ENCODE measurements at regions not wholly inside any gene's neighbourhood (a gene's known extent, or its start where the extent isn't known, plus 50 kb on each side); places are given as distances from the start of the nearest gene placed in this dataset.

GRCh38 chr5:121630402-121630801 is 221.3 kb upstream of the FTMT start:
- Histone ChIP-seq H3K9me3 (no peaks in the 10 kb centered on the region), H3F3A (replicated peaks; ENCODE audit: insufficient read depth) (no peaks in the 10 kb centered on the region), H3K4me2 (no peak overlapping the region), H3K9me2 (no peaks in the 10 kb centered on the region), H4K20me1 (ENCODE audit: insufficient read depth) (no peaks in the 10 kb centered on the region), H3K27me3 (ENCODE audit: insufficient read depth) (no peaks in the 10 kb centered on the region), H3K4me1 (ENCODE audit: control insufficient read depth in 1 of 2, insufficient read depth in 2 of 2, low read depth in 1 of 2, low read length in 1 of 2) (peaks cover 0 to 16% of the 10 kb centered on the region in 2 experiments; a peak in 2 of 4 replicates), H3K9ac (no peak overlapping the region), H3K4me3 (ENCODE audit: low read depth in 2 of 2, low read length in 1 of 2) (no peak overlapping the region), H2AFZ (ENCODE audit: low read depth) (no peak overlapping the region), H3K27ac (ENCODE audit: low read depth in 2 of 2, low read length in 1 of 2) (peak overlapping the region in 1 of 2 experiments; percentile 87; a peak in 2 of 4 replicates), H3K79me2 (ENCODE audit: insufficient read depth) (no peaks in the 10 kb centered on the region), H3K36me3 (replicated peaks in 1 of 2; ENCODE audit: control insufficient read depth in 1 of 2, insufficient read depth in 2 of 2, low read length in 1 of 2) (no peaks in the 10 kb centered on the region)
- no peak for DNase-seq
- ChIA-PET CTCF (interaction anchor here (0.9 to 2.0 kb wide), 7 partner anchors 9 to 331 kb away, joined by 3 to 11 read pairs (median 3); partner anchors contain the start of gene SRFBP1), POLR2A (no interaction called here)
- WGBS (ENCODE audit: low lambda C conversion rate) = 32% methylated on average over 5 of the region's 5 CpGs
- TF ChIP-seq FOXJ3 (CRISPR knock-in tag; IDR thresholded peaks at IDR 0.05) (no peak), JUND (IDR thresholded peaks at IDR 0.05) (no peak), SMC3 (IDR thresholded peaks at IDR 0.05; ENCODE audit: low read depth, low read length) (peak; percentile 52), RAD21 (IDR thresholded peaks at IDR 0.05; ENCODE audit: low read length) (peak; percentile 59), CTCF (IDR thresholded peaks at IDR 0.05) (peak; percentile 33), FOXM1 (IDR thresholded peaks at IDR 0.05; ENCODE audit: low read depth) (no peak), MEF2A (IDR thresholded peaks at IDR 0.05; ENCODE audit: borderline replicate concordance, low read depth) (no peak)
- TF ChIP-seq, protein P1, sequence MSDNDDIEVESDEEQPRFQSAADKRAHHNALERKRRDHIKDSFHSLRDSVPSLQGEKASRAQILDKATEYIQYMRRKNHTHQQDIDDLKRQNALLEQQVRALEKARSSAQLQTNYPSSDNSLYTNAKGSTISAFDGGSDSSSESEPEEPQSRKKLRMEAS (IDR thresholded peaks at IDR 0.05; ENCODE audit: low read depth) = no peak
- TF ChIP-seq, protein P2, sequence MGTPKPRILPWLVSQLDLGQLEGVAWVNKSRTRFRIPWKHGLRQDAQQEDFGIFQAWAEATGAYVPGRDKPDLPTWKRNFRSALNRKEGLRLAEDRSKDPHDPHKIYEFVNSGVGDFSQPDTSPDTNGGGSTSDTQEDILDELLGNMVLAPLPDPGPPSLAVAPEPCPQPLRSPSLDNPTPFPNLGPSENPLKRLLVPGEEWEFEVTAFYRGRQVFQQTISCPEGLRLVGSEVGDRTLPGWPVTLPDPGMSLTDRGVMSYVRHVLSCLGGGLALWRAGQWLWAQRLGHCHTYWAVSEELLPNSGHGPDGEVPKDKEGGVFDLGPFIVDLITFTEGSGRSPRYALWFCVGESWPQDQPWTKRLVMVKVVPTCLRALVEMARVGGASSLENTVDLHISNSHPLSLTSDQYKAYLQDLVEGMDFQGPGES (IDR thresholded peaks at IDR 0.05; ENCODE audit: low read depth, low read length) = no peak

GRCh38 chr5:121634946-121635345 is 216.7 kb upstream of the FTMT start:
- H3K9me3 ChIP-seq = no peaks in the 10 kb centered on the region

More at GRCh38 chr5:121634946-121635345, 216.7 kb upstream of the FTMT start:
- no peaks in the 10 kb centered on the region for H3F3A ChIP-seq (replicated peaks; ENCODE audit: insufficient read depth)
- DNase-seq = no peak
- H3K79me2 ChIP-seq (ENCODE audit: insufficient read depth) = no peaks in the 10 kb centered on the region
- no peaks in the 10 kb centered on the region for H3K9me2 ChIP-seq
- TF ChIP-seq SIN3A (IDR thresholded peaks at IDR 0.05; ENCODE audit: borderline replicate concordance, low read depth, low read length) (no peak), POLR2AphosphoS5 (IDR thresholded peaks at IDR 0.05; ENCODE audit: low read depth, low read length) (no peak), MXI1 (IDR thresholded peaks at IDR 0.05; ENCODE audit: low read depth, low read length) (no peak), TCF12 (IDR thresholded peaks at IDR 0.05) (no peak), RFX5 (IDR thresholded peaks at IDR 0.05; ENCODE audit: low read length) (no peak), RCOR1 (IDR thresholded peaks at IDR 0.05; ENCODE audit: low read length) (no peak), EP300 (IDR thresholded peaks at IDR 0.05; ENCODE audit: borderline replicate concordance in 1 of 2, low read depth in 1 of 2, low read length in 1 of 2) (no peak), FOXM1 (IDR thresholded peaks at IDR 0.05; ENCODE audit: low read depth) (no peak)
- TF ChIP-seq, protein P3, sequence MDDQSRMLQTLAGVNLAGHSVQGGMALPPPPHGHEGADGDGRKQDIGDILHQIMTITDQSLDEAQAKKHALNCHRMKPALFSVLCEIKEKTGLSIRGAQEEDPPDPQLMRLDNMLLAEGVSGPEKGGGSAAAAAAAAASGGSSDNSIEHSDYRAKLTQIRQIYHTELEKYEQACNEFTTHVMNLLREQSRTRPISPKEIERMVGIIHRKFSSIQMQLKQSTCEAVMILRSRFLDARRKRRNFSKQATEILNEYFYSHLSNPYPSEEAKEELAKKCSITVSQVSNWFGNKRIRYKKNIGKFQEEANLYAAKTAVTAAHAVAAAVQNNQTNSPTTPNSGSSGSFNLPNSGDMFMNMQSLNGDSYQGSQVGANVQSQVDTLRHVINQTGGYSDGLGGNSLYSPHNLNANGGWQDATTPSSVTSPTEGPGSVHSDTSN (IDR thresholded peaks at IDR 0.05) = no peak
- TF ChIP-seq, protein P2 (IDR thresholded peaks at IDR 0.05; ENCODE audit: low read depth, low read length) = no peak
- CTCF ChIA-PET = no interaction called here
- 57% methylated on average over 2 of the region's 2 CpGs for WGBS (ENCODE audit: low lambda C conversion rate)
- H4K20me1 ChIP-seq (ENCODE audit: insufficient read depth) = no peaks in the 10 kb centered on the region
- no peak overlapping the region for H2AFZ ChIP-seq (ENCODE audit: low read depth)
- POLR2A ChIA-PET = no interaction called here
- H3K36me3 ChIP-seq (replicated peaks in 1 of 2; ENCODE audit: control insufficient read depth in 1 of 2, insufficient read depth in 2 of 2, low read length in 1 of 2) = no peaks in the 10 kb centered on the region
- no peak overlapping the region for H3K27ac ChIP-seq (ENCODE audit: low read depth in 2 of 2, low read length in 1 of 2)
- no peak overlapping the region for H3K9ac ChIP-seq
- H3K27me3 ChIP-seq (ENCODE audit: insufficient read depth) = no peaks in the 10 kb centered on the region
- H3K4me2 ChIP-seq = no peak overlapping the region
- H3K4me3 ChIP-seq (ENCODE audit: low read depth in 2 of 2, low read length in 1 of 2) = no peak overlapping the region
- H3K4me1 ChIP-seq (ENCODE audit: control insufficient read depth in 1 of 2, insufficient read depth in 2 of 2, low read depth in 1 of 2, low read length in 1 of 2) = peaks cover 0 to 13% of the 10 kb centered on the region in 2 experiments; a peak in 2 of 4 replicates

All from SK-N-SH (cell line).